PC-3 (cell line): ENCODE measurements at regions not wholly inside any gene's neighbourhood (a gene's known extent, or its start where the extent isn't known, plus 50 kb on each side); places are given as distances from the start of the nearest gene placed in this dataset.

Source experiments
- CTCF ChIP-seq: fragments of 300-600 bp; sonication (generic); conservative IDR thresholded peaks from 2 replicates; pipeline ENCODE4 v1.5.1; 2017; ENCODE audit warnings: antibody characterized with exemption, low read depth, mild to moderate bottlenecking, low read length
- EZH2 ChIP-seq: fragments of 300-600 bp; sonication (generic); IDR thresholded peaks from one replicate; pipeline ENCODE4 v1.6.1; 2017; ENCODE audit warnings: antibody characterized with exemption, mild to moderate bottlenecking, low read length; ENCODE audit not compliant: unreplicated experiment

- TF ChIP-seq CTCF (no peak), EZH2 (no peak)
Observed at GRCh38 chr3:137134431-137134830, 176.6 kb downstream of the IL20RB start.
